NCI-H524 (cell line): ENCODE measurements at regions not wholly inside any gene's neighbourhood (a gene's known extent, or its start where the extent isn't known, plus 50 kb on each side); places are given as distances from the start of the nearest gene placed in this dataset.
"Not testable (repeated sequence)": the region's sequence is repeated elsewhere in the genome, so short reads cannot be mapped to it uniquely, and the experiment has no call there.

Experiments used
- DNase-seq, 2 experiments: peaks; one replicate each; lab custom pipeline; 2025; lab: John Stamatoyannopoulos, UW

- no peak for DNase-seq
Observed at GRCh38 chr2:109690822-109691541, 76.8 kb downstream of the SOWAHC start.

DNA sequence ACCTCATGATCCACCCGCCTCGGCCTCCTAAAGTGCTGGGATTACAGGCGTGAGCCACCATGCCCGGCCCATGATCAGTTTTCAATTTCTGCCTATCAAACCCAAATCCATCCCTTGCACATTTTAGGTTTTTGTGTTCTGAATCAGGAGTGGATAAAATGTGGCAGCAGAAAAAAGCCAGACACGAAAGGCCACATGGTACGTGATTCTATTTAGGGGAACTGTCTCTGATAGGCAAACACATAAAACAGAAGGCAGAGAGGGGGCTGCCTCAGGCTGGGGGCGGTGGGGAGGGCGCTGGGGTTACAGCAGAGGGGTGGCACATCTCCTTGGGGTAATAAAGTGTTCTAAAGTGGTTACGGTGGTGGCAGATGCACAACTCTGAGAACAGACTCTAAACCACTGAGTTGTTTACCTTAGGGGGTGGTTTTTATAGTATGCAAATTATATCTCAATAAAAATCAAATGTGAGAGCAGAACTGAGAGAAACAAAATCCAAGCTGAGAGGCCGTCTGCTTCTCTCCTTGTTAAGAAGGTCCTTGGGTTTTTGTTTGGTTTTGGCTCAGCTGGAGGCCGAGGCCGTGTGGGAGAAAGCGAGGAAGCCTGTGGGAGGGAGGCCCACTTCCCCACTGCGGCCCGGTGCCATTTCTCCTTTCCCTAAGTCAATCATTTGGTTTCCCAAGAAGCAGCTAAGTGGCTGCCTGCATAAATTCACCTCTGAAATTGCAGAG lies 78.0 kb downstream of the SOWAHC start:
- peak in 1 of 2 experiments; percentile 3 for DNase-seq

GRCh38 chr2:109692831-109693230 lies 78.7 kb downstream of the SOWAHC start:
- DNase-seq, result not testable (repeated sequence)

DNA sequence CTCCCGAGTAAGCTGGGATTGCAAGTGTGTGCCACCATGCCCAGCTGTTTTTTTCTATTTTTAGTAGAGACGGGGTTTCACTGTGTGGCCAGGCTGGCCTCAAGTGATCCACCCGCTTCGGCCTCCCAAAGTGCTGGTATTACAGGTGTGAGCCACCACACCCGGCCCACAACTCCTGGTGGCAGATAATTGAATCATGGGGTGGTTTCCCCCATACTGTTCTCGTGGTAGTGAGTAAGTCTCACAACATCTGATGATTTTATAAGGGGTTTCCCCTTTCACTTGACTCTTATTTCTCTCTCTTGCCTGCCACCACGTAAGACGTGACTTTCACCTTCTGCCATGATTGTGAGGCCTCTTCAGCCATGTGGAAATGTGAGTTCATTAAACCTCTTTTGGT lies 79.1 kb downstream of the SOWAHC start:
- not testable (repeated sequence) for DNase-seq

- DNase-seq, result no peak
Observed at GRCh38 chr2:109694190-109694589, 80.0 kb downstream of the SOWAHC start.

- DNase-seq, result no peak
Observed at GRCh38 chr2:109695290-109695689, 81.1 kb downstream of the SOWAHC start.

DNA sequence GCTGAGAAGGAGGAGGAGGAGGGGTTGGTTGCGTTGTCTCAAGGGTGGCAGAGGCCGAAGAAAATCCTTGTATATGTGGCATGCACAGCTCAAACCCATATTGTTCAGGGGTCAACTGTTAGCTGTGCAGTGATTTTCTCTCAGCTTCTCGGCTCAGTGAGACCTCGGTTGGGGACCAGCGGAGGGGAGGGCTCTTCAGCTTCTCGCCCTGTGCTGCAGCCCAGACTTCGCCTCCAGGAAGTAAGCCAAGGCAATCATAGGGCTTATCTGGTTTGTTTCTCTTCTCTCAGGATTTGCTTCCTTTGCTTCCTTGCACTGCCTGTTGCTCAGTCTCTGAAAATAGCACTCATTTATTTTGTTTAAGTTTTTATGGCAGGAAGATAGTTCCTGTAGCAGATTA lies 85.5 kb downstream of the SOWAHC start:
- no peak for DNase-seq

GRCh38 chr2:109700680-109701274 lies 86.6 kb downstream of the SOWAHC start:
- DNase-seq, result no peak

GRCh38 chr2:109701362-109701761 lies 87.2 kb downstream of the SOWAHC start:
- DNase-seq, result no peak

- no peak for DNase-seq
Observed at GRCh38 chr2:109702250-109702985, 88.3 kb downstream of the SOWAHC start.

DNA sequence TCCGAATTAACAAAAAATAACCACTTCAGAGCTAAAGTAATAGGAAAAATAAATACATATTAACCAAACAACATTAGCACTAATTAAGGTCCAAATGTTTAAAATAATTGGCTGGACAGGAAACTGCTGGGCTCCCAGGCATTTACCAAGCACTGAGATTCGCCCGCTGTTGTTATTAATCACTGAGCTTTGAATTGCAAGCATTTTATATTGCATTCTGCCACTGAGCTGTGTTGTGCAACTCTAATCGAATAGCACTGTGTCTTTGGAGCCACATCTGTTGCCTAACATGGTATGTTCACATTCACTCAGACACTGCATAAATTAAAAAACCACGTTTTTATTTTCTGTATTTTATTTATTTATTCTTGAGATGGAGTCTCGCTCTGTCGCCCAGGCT lies 88.9 kb downstream of the SOWAHC start:
- DNase-seq, result no peak

DNA sequence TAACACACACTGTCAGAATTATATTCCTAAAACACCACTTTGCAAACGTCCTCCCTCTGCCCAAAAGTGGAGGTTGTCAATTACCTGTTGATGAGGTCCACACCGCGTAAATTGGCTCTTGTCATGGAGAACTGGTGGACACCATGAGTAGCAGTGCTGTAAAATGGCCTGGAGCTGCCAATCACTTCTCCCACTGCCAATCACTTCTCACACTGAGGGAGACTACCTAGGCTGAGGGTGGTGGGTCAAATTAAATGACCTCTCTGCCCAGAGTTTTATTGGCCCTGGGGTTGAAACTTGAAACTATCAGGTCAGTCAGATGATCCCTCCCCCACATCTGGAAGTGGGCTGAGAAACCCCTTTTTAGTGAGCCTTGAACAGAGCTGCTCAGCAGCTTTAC lies 89.6 kb downstream of the SOWAHC start:
- no peak for DNase-seq

DNA sequence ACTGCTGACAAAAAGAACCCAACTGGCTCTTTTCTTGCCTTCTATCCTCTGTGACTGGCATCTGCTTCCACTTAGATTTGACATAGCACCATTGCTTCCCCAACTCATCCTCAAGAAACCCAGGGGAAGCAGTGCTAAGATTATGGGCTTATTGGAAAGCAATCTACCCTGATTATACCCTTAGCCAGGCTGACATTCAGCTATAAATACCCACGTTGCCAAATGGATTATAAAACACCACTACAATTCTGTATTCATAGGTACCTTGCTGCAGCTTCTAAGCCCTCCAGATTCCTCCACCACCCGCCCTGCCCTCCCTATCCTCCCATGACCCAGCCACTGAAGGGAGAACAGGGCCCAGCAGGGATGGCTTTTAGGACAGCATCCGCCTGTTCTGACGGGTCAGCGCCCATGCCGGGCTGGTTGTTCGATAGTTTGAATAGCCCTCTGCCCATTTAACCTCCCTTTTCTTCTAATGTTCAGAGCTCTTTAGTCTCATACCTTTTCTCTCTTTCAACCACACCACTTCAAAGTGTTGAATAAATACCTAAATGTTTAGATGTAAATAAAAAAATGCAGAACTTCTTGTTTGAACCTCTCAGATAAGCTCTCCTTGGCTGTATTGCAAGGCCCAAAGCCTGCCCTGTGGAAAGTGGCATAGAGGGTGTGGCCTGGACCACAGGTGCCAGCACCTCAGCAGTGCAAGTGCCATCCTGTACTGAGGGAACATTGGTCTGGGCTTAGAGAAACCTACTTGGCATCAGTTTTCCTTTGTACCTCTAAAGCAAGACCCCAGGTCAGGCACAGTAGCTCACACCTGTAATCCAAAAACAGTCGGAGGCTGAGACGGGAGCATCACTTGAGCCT lies 86.6 kb upstream of the RGPD5 start:
- peak in 1 of 2 experiments; percentile 41 for DNase-seq

DNA sequence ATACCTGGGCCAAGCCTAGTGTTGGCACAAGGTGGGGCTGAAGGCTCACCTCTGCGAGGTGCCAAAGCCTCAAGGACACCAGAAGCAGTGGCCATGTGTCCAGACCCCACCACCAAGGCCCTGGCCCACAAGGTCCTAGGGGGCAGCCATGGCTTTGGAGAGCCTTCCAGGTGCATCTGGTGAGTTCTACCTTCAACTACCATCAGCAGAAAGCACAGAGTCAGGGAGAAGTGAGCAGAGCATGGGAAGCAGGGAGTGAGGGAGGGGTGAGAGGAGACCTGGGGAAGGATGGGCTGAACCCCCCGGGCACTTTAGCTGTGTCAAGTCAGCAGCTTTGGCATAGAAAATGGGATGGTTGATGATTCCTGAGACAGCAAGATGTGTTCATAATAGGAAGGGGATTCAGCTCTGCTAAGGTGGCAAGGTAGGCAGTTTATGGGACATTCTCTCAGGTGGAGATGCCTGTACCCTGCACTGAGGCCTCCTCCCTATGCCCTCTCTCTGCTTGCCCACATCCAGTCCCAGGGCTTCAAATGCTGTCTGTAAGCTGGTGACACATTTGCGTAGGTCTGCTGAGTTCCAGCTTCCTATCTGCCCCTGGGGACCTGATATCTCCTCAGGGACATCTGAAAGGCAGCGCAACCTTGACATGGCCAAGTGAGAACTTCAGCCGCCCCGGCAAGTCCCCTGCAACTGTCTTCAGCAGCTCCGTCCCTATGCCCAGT lies 83.4 kb upstream of the RGPD5 start:
- DNase-seq, result no peak

DNA sequence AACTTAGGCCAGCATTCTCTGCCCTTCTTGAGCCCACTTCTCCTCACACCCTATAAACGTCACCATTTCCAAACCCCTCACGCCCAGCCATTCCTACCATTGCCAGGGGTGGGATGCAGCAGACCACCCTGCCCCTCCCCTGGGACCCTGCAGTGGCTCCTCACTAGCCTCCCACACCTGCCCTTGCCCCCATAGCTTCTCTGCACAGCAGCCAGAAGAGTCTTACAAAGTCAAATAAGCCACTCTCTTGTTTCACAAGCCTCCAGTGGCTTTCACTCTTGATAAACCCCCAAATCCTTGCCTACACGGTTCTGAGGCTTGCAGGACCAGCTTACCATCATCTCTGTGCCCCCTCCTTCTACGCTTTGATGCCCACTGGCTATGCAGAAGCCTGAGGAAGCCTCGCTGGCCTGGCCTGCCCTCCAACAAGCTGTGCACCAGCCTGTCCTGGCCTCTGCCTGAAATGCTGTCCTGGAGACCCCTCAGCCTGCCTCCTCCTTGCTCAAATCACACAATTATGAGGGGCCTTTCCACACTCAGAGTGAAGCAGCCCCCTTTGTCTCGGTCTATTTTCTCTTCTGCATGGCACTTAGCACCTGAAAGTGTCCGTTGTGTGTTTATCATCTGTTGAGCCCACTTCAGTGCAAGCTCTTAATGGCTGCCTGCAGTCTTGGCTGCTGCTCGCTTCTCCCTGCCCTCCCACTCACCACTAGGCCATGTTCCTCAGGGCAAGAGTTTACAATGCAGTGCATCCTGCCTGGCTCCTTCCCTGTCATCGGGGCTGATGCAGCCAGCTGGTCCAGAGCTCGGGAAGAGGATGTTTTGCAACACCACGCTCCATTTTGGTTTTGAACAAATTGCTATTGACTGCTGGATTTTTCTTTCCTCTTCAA lies 82.6 kb upstream of the RGPD5 start:
- peak in 1 of 2 experiments; percentile 13 for DNase-seq

GRCh38 chr2:109712123-109712449 lies 82.0 kb upstream of the RGPD5 start:
- no peak for DNase-seq

GRCh38 chr2:109712746-109713145 lies 81.4 kb upstream of the RGPD5 start:
- DNase-seq, result no peak

DNA sequence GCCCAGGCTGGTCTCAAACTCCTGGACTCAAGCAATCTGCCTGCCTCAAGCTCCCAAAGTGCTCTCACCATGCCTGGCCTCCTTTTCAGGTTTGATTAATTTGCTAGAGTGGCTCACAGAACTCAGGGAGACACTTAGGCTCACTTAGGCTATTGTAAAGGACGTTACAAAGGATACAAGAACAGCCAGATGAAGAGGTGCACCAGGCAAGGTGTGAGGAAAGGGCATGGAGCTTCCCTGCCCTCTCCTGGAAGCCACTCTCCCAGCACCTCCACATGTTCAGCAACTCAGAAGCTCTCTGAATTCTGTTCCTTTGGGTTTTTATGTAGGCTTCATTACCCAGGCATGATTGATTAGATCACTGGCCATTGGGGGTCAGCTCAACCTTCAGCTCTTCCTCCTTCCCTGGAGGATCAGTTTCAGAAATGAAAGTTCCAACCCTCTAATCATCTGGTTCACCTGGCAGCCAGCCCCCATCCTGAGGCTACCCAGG lies 78.7 kb upstream of the RGPD5 start:
- peak in 1 of 2 experiments; percentile 40 for DNase-seq

GRCh38 chr2:109716596-109716995 lies 77.5 kb upstream of the RGPD5 start:
- not testable (repeated sequence) for DNase-seq

GRCh38 chr2:109718139-109718538 lies 76.0 kb upstream of the RGPD5 start:
- no peak for DNase-seq
